Osteocyte (in vitro differentiated cells): ENCODE measurements at regions not wholly inside any gene's neighbourhood (a gene's known extent, or its start where the extent isn't known, plus 50 kb on each side); places are given as distances from the start of the nearest gene placed in this dataset.
"Not testable (repeated sequence)": the region's sequence is repeated elsewhere in the genome, so short reads cannot be mapped to it uniquely, and the experiment has no call there.

Experiments used
- DNase-seq: peaks from one replicate; pipeline ENCODE4 v3.0.0; 2021; ENCODE audit warnings: mixed read lengths; ENCODE audit not compliant: unreplicated experiment; ENCODE audit errors: extremely low spot score
- H3K27ac Mint-ChIP-seq: one replicate; pipeline ENCODE4 v1.8.0; 2021; ENCODE audit warnings: mild to moderate bottlenecking, mixed read lengths; ENCODE audit not compliant: unreplicated experiment
- H3K27me3 Mint-ChIP-seq: one replicate; pipeline ENCODE4 v1.8.0; 2021; ENCODE audit warnings: mixed read lengths; ENCODE audit not compliant: unreplicated experiment
- H3K36me3 Mint-ChIP-seq: one replicate; pipeline ENCODE4 v1.8.0; 2021; ENCODE audit warnings: mixed read lengths; ENCODE audit not compliant: unreplicated experiment
- H3K4me1 Mint-ChIP-seq: one replicate; pipeline ENCODE4 v1.8.0; 2021; ENCODE audit warnings: mixed read lengths; ENCODE audit not compliant: unreplicated experiment
- H3K4me3 Mint-ChIP-seq: one replicate; pipeline ENCODE4 v1.8.0; 2021; ENCODE audit warnings: mild to moderate bottlenecking, moderate library complexity, mixed read lengths; ENCODE audit not compliant: unreplicated experiment
- H3K9me3 Mint-ChIP-seq: one replicate; pipeline ENCODE4 v1.8.0; 2021; ENCODE audit warnings: mixed read lengths; ENCODE audit not compliant: unreplicated experiment
- CTCF ChIP-seq: fragments of 200-600 bp; sonication (generic); IDR thresholded peaks from 2 replicates; pipeline ENCODE4 v1.5.0; 2021; ENCODE audit warnings: antibody characterized with exemption, mild to moderate bottlenecking, moderate library complexity

- Mint-ChIP-seq H3K4me3 (no peak overlapping the region), H3K9me3 (no peaks in the 10 kb centered on the region)
Measured at GRCh38 chr4:121593760-121594159, 103.0 kb downstream of the ANXA5 start.

GRCh38 chr4:121592257-121592656, 104.5 kb downstream of the ANXA5 start:
- H3K4me3 Mint-ChIP-seq, DNase-seq, H3K4me1 Mint-ChIP-seq, H3K36me3 Mint-ChIP-seq, H3K27ac Mint-ChIP-seq, H3K9me3 Mint-ChIP-seq: not testable (repeated sequence)
- H3K27me3 Mint-ChIP-seq: peaks cover 19% of the 10 kb centered on the region

More at GRCh38 chr4:121593760-121594159, 103.0 kb downstream of the ANXA5 start:
- no peak for TF ChIP-seq CTCF
- no peak overlapping the region for H3K27ac Mint-ChIP-seq
- H3K27me3 Mint-ChIP-seq: peaks cover 5% of the 10 kb centered on the region
- no peaks in the 10 kb centered on the region for H3K4me1 Mint-ChIP-seq
- no peak for DNase-seq
- H3K36me3 Mint-ChIP-seq: no peaks in the 10 kb centered on the region

- TF ChIP-seq CTCF: no peak
- H3K27me3 Mint-ChIP-seq: peaks cover 40% of the 10 kb centered on the region
- no peaks in the 10 kb centered on the region for H3K9me3 Mint-ChIP-seq
- no peaks in the 10 kb centered on the region for H3K36me3 Mint-ChIP-seq
- H3K27ac Mint-ChIP-seq: no peak overlapping the region
- H3K4me3 Mint-ChIP-seq: no peak overlapping the region
- no peaks in the 10 kb centered on the region for H3K4me1 Mint-ChIP-seq
- DNase-seq: no peak
Measured at GRCh38 chr4:121584836-121585235, 111.9 kb downstream of the ANXA5 start.

- TF ChIP-seq CTCF: no peak
- Mint-ChIP-seq H3K4me1 (no peaks in the 10 kb centered on the region), H3K27ac (no peak overlapping the region), H3K9me3 (no peaks in the 10 kb centered on the region), H3K4me3 (no peak overlapping the region), H3K36me3 (no peaks in the 10 kb centered on the region), H3K27me3 (peaks cover 40% of the 10 kb centered on the region)
- DNase-seq: no peak
Measured at GRCh38 chr4:121583396-121583795, 113.4 kb downstream of the ANXA5 start.

- no peaks in the 10 kb centered on the region for H3K4me1 Mint-ChIP-seq
- TF ChIP-seq CTCF: no peak
- H3K36me3 Mint-ChIP-seq: no peaks in the 10 kb centered on the region
- H3K4me3 Mint-ChIP-seq: no peak overlapping the region
- no peak overlapping the region for H3K27ac Mint-ChIP-seq
- H3K9me3 Mint-ChIP-seq: no peaks in the 10 kb centered on the region
- no peak for DNase-seq
- H3K27me3 Mint-ChIP-seq: peaks cover 29% of the 10 kb centered on the region
Measured at GRCh38 chr4:121582296-121582695, 114.5 kb downstream of the ANXA5 start.

- H3K36me3 Mint-ChIP-seq, H3K9me3 Mint-ChIP-seq, H3K4me3 Mint-ChIP-seq, H3K27ac Mint-ChIP-seq, DNase-seq, H3K4me1 Mint-ChIP-seq: not testable (repeated sequence)
- H3K27me3 Mint-ChIP-seq: peaks cover 14% of the 10 kb centered on the region
Measured at GRCh38 chr4:121575392-121575791, 121.4 kb downstream of the ANXA5 start.
